Glutamatergic neuron (in vitro differentiated cells): ENCODE measurements at regions not wholly inside any gene's neighbourhood (a gene's known extent, or its start where the extent isn't known, plus 50 kb on each side); places are given as distances from the start of the nearest gene placed in this dataset.

Experiments used
- DNase-seq: peaks from one replicate; pipeline ENCODE4 v3.0.0; 2022
- H3K27ac Mint-ChIP-seq: one replicate; pipeline ENCODE4 v1.8.0; 2020; ENCODE audit warnings: mild to moderate bottlenecking, mixed read lengths, inconsistent platforms; ENCODE audit not compliant: unreplicated experiment
- H3K27me3 Mint-ChIP-seq: one replicate; pipeline ENCODE4 v1.8.0; 2020; ENCODE audit warnings: mild to moderate bottlenecking, moderate library complexity, mixed read lengths, inconsistent platforms; ENCODE audit not compliant: unreplicated experiment
- H3K36me3 Mint-ChIP-seq: one replicate; pipeline ENCODE4 v1.8.0; 2020; ENCODE audit warnings: mild to moderate bottlenecking, mixed read lengths, inconsistent platforms; ENCODE audit not compliant: unreplicated experiment
- H3K4me1 Mint-ChIP-seq: one replicate; pipeline ENCODE4 v1.8.0; 2020; ENCODE audit warnings: mild to moderate bottlenecking, low read depth, mixed read lengths, inconsistent platforms; ENCODE audit not compliant: unreplicated experiment
- H3K4me3 Mint-ChIP-seq: one replicate; pipeline ENCODE4 v1.8.0; 2020; ENCODE audit warnings: mild to moderate bottlenecking, mixed read lengths, inconsistent platforms; ENCODE audit not compliant: unreplicated experiment
- H3K9me3 Mint-ChIP-seq: one replicate; pipeline ENCODE4 v1.8.0; 2020; ENCODE audit warnings: mild to moderate bottlenecking, moderate library complexity, mixed read lengths, inconsistent platforms; ENCODE audit not compliant: unreplicated experiment
- TF ChIP-seq, protein P1 (sequence below): fragments of 200-600 bp; sonication (generic); IDR thresholded peaks from one replicate; pipeline ENCODE4 v1.5.0; 2021; ENCODE audit not compliant: partially characterized antibody, unreplicated experiment

DNA sequence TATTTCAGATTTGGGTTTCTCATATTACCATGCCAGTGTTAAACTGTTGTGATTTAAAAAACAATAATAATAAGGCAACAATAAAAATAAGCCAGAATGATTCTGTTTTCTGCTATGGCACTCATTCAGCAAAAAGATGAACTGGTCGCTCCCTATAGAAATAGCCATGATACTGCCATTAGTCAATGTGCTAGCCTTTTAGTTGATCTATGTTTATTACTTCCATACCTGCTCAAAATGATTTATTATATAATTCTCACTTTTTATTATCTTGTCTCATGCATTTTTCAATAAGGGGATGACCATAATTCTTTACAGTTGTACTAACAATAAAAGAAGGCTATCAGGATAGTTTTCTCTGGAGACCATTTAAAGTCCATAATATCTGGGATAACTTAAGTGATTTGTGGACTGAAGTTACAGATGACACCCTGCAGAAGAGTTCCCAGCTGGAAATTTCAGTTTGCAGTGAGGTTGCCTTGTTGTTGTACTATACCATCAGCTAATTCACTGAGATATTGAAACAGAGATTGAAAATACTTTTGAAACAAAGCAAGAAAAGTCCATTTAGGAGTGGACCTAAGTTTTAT, 334.3 kb downstream of the GABRB2 start:
- H3K36me3 Mint-ChIP-seq, result no peaks in the 10 kb centered on the region
- no peak overlapping the region for H3K27ac Mint-ChIP-seq
- TF ChIP-seq, protein P1, sequence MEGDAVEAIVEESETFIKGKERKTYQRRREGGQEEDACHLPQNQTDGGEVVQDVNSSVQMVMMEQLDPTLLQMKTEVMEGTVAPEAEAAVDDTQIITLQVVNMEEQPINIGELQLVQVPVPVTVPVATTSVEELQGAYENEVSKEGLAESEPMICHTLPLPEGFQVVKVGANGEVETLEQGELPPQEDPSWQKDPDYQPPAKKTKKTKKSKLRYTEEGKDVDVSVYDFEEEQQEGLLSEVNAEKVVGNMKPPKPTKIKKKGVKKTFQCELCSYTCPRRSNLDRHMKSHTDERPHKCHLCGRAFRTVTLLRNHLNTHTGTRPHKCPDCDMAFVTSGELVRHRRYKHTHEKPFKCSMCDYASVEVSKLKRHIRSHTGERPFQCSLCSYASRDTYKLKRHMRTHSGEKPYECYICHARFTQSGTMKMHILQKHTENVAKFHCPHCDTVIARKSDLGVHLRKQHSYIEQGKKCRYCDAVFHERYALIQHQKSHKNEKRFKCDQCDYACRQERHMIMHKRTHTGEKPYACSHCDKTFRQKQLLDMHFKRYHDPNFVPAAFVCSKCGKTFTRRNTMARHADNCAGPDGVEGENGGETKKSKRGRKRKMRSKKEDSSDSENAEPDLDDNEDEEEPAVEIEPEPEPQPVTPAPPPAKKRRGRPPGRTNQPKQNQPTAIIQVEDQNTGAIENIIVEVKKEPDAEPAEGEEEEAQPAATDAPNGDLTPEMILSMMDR, result no peak
- no peaks in the 10 kb centered on the region for H3K9me3 Mint-ChIP-seq
- no peak overlapping the region for H3K4me3 Mint-ChIP-seq
- no peaks in the 10 kb centered on the region for H3K4me1 Mint-ChIP-seq
- no peak for DNase-seq
- no peaks in the 10 kb centered on the region for H3K27me3 Mint-ChIP-seq

DNA sequence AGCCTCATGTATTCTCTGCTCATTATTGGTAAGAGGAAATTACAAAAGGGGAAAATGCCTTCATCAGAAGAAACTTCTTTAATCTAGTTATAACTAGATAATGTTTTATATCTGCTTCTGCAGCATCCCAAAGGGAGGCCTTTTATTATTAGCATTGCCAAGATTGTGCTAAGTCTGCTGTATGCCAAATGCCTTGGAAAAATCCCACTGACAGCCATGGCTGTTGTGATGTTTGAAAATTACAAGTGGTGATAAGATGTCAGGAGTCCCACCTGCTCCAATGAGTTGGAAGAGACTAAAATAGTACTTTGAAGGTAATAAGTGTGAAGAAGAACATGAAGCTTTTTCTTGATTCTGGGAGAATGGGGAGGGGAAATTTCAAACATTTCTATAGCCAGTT, 345.0 kb downstream of the GABRB2 start:
- Mint-ChIP-seq H3K36me3 (no peaks in the 10 kb centered on the region), H3K27ac (no peak overlapping the region), H3K4me1 (no peaks in the 10 kb centered on the region), H3K4me3 (no peak overlapping the region), H3K9me3 (no peaks in the 10 kb centered on the region), H3K27me3 (no peaks in the 10 kb centered on the region)
- TF ChIP-seq, protein P1, result no peak
- DNase-seq, result no peak

DNA sequence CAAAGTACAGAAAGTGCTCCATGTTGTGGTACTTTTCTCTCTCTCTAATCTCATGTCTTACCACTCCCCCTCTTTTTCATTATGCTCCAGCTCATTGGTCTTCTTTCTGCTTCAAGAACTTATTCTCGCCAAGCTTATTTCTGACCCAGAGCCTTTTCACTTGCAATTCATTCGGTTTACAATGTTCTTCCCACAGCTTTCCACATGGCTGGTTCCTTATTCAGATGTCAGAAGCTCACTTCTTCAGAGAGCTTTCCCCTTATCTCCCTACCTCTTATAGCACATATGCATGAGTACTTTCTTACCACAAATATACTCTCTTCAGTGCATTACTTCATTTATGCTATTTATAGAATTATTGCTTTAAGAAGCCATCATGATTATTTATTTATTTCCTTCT, 338.8 kb upstream of the ATP10B start:
- H3K9me3 Mint-ChIP-seq, result no peaks in the 10 kb centered on the region
- H3K27ac Mint-ChIP-seq, result no peak overlapping the region
- H3K27me3 Mint-ChIP-seq, result no peaks in the 10 kb centered on the region
- H3K36me3 Mint-ChIP-seq, result no peaks in the 10 kb centered on the region
- TF ChIP-seq, protein P1, result no peak
- no peak for DNase-seq
- no peak overlapping the region for H3K4me3 Mint-ChIP-seq
- no peaks in the 10 kb centered on the region for H3K4me1 Mint-ChIP-seq

DNA sequence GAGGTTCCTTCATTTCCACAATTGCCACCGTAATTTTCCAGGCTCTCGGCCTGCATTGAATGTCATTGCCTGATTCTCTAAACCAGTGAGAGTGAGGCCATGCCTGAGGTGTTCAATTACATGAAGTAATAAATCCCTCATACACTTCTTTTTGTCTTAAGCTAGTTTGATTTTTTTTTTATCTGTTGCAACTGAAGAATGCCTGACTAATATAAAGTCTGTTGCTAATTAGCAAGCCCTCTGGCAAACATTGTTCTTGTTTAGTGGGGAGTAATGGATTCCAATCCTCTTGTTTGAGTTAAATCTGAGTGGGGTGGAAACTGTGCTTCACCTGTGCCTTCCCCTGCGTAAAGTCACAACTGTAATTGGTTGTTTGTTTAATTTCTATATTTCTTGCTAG, 338.1 kb upstream of the ATP10B start:
- Mint-ChIP-seq H3K4me1 (no peaks in the 10 kb centered on the region), H3K9me3 (no peaks in the 10 kb centered on the region), H3K36me3 (no peaks in the 10 kb centered on the region), H3K4me3 (no peak overlapping the region), H3K27ac (no peak overlapping the region), H3K27me3 (no peaks in the 10 kb centered on the region)
- TF ChIP-seq, protein P1, result no peak
- no peak for DNase-seq

DNA sequence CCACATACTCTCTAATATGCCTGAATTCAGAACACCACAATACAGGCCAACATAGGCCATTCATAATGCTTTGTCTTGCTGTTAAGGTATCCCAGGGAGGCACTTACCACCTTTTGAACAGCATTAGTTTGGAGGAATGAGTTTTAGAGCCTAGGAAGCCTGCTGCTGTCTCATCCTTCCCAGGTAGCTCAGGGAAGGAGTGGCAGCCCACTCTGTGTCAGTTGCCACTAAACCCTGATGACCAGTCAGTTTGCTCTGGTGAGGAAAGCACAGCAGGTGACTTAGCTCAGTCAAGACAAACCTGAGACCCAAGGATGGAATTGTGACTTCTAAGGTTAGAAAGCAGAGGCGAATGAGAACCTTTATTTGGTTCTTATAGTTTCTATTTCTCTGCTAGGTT, 337.4 kb upstream of the ATP10B start:
- Mint-ChIP-seq H3K9me3 (no peaks in the 10 kb centered on the region), H3K27me3 (no peaks in the 10 kb centered on the region), H3K4me1 (no peaks in the 10 kb centered on the region), H3K27ac (no peak overlapping the region), H3K4me3 (no peak overlapping the region), H3K36me3 (no peaks in the 10 kb centered on the region)
- TF ChIP-seq, protein P1, result no peak
- DNase-seq, result no peak
